Heart left ventricle (tissue), 16 donors: ENCODE measurements at regions not wholly inside any gene's neighbourhood (a gene's known extent, or its start where the extent isn't known, plus 50 kb on each side); places are given as distances from the start of the nearest gene placed in this dataset.

Source experiments
- ATAC-seq, 4 donors: fragments of 200-7000 bp; cut with Tn5 transposase; one replicate each; pipeline ENCODE4 v1.9.1; 2020 to 2022; ENCODE audit warnings: moderate library complexity in 4 of 4, mild to moderate bottlenecking in 3 of 4, moderate number of reproducible peaks in 1 of 4
- DNase-seq, 5 donors: peaks; one replicate each; pipeline ENCODE4 v3.0.0-alpha.2; 2020
- H3K27ac ChIP-seq, 12 donors: fragments of 200-600 bp; sonication (generic) in 4 of 12; one replicate each; pipeline versions ENCODE4 v1.5.0 to v1.8.0; 2016 to 2022; ENCODE audit warnings: mild to moderate bottlenecking in 2 of 12
- H3K27me3 ChIP-seq, 9 donors: fragments of 200-600 bp; sonication (generic) in 2 of 9; one replicate each; pipeline versions ENCODE4 v1.5.1 to v1.8.0; 2016 to 2022; ENCODE audit warnings: mild to moderate bottlenecking in 3 of 9
- H3K36me3 ChIP-seq, 9 donors: fragments of 200-600 bp; sonication (generic) in 2 of 9; one replicate each; pipeline versions ENCODE4 v1.5.0 to v1.8.0; 2018 to 2022; ENCODE audit warnings: mild to moderate bottlenecking in 2 of 9
- H3K4me1 ChIP-seq, 12 donors: fragments of 200-600 bp; sonication (generic) in 4 of 12; one replicate each; pipeline versions ENCODE4 v1.5.0 to v1.8.0; 2016 to 2022; ENCODE audit warnings: mild to moderate bottlenecking in 3 of 12
- H3K4me3 ChIP-seq, 12 donors: fragments of 200-600 bp; sonication (generic) in 4 of 12; one replicate each; pipeline versions ENCODE4 v1.5.0 to v1.8.0; 2017 to 2022; ENCODE audit warnings: mild to moderate bottlenecking in 9 of 12, moderate library complexity in 4 of 12
- H3K9me3 ChIP-seq, 12 donors: fragments of 200-600 bp; sonication (generic) in 4 of 12; one replicate each; pipeline versions ENCODE4 v1.5.0 to v1.8.0; 2016 to 2022; ENCODE audit warnings: mild to moderate bottlenecking in 1 of 12
- POLR2A ChIP-seq, 2 donors: fragments of 450-650 bp; IDR thresholded peaks; one replicate each; pipeline ENCODE4 v1.6.1; 2017; ENCODE audit warnings: antibody characterized with exemption in 2 of 2, mild to moderate bottlenecking in 2 of 2, moderate library complexity in 2 of 2
- WGBS, 4 donors: extraction: QIAGEN DNeasy Blood & Tissue Kit in 2 of 4; methylation state at CpG; one replicate each; pipeline versions ENCODE4 v1.1.5 to v1.1.7; 2013 to 2018; 5-methylcytosine and 5-hydroxymethylcytosine counted together
- intact Hi-C, 10 donors: fragments of 100-400 bp; cut with DNase I; formaldehyde crosslinking; loops; one replicate each; pipeline versions ENCODE4 v1.11.1 to v1.14.2; 2022
- TF ChIP-seq, protein P1 (sequence below), 12 donors: fragments of 200-600 bp; sonication (generic) in 4 of 12; IDR thresholded peaks; one replicate each; pipeline versions ENCODE4 v1.5.0 to v1.8.0; 2018 to 2022; ENCODE audit warnings: antibody characterized with exemption in 12 of 12, mild to moderate bottlenecking in 5 of 12
- donor health status: ischemic (EF 13 %, LVEDD 7.1; RV severe dilation, severe dysfunction).
- donor health status: healthy with polysubstance abuse.
- donor health status: DM: no; HTN: yes; CAD: no.
- donor health status: DM: no; HTN: no; CAD: no.
- donor health status: ischemic (EF 25% LVEDD 6.9; RV normal size, moderate dysfunction).
- donor health status: ischemic (EF 25% LVEDD 5.7; RV mildly dilated, moderate dysfunction).
- donor health status: healthy.
- donor health status: DM: yes; HTN: yes; CAD: no.
- donor health status: ischemic (EF 35%, LVEDD 5.7; RV mildly dilated, moderate dysfunction).
- donor health status: nonischemic (EF 11% LVEDD 7.7; RV severe dilation, severe dysfunction).
- donor health status: DM: yes; HTN: yes; CAD: no.
- donor health status: PGD.
- donor health status: ischemic (EF 29% LVEDD 5.4; RV normal size, mild dysfunction).
- donor health status: nonischemic (EF 23%, LVEDD 6.1; RV moderate dilation, normal function).

DNA sequence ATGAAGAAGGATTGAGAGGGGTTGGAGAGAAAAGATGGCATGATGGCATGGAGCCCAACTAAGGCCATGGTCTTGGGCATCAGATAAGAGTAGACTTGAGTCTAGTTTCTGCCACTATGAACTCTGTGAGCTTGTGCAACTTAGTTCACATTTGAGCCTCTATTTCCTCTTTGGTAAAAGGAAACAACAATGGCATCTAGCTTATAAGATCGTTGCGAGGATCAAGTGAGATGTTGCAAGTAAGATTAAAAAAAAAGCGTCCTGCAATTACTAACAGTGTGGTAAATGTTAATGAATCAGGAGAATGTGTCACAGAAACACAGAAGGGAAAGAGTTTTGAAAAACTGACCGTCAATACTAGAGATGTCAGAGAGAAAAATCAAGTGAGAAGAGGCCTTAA, 202.9 kb upstream of the FGGY start:
- Histone ChIP-seq H3K36me3 (no peaks in the 10 kb centered on the region), H3K9me3 (peaks cover 0 to 9% (median 0%) of the 10 kb centered on the region in 12 donors), H3K4me1 (peaks cover 0 to 26% (median 6%) of the 10 kb centered on the region in 12 donors), H3K27me3 (no peaks in the 10 kb centered on the region), H3K27ac (no peak overlapping the region), H3K4me3 (no peak overlapping the region)
- DNase-seq = no peak
- WGBS, 4 donors = 87 to 95% (median 90%) methylated on average over 4 of the region's 4 CpGs
- ATAC-seq = no peak
- intact Hi-C loops = no loop called here
- TF ChIP-seq, protein P1, sequence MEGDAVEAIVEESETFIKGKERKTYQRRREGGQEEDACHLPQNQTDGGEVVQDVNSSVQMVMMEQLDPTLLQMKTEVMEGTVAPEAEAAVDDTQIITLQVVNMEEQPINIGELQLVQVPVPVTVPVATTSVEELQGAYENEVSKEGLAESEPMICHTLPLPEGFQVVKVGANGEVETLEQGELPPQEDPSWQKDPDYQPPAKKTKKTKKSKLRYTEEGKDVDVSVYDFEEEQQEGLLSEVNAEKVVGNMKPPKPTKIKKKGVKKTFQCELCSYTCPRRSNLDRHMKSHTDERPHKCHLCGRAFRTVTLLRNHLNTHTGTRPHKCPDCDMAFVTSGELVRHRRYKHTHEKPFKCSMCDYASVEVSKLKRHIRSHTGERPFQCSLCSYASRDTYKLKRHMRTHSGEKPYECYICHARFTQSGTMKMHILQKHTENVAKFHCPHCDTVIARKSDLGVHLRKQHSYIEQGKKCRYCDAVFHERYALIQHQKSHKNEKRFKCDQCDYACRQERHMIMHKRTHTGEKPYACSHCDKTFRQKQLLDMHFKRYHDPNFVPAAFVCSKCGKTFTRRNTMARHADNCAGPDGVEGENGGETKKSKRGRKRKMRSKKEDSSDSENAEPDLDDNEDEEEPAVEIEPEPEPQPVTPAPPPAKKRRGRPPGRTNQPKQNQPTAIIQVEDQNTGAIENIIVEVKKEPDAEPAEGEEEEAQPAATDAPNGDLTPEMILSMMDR (IDR thresholded peaks at IDR 0.05) = no peak
- no peak for TF ChIP-seq POLR2A (IDR thresholded peaks at IDR 0.05)

DNA sequence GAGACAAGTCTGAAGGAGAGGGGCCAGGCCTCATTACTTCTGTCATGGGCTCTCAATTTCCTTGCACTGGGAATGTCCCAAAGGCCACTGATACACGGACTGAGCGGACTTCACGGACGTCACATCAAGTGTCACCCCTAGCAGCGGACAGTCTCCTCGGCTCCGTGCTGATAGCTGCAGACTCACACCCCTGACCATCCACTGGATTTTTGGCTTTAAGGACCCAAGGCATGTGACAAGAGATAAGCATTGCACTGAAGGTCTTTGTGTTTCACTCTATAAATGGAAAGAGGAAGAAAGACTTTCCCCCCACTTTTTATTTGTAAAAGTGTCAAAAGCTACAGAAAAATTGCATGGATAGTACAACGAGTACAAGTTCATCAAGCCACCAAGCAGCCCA, 200.4 kb upstream of the FGGY start:
- Histone ChIP-seq H3K27ac (peak overlapping the region in 8 of 12 donors; percentile 4 to 62 (median 24)), H3K9me3 (no peaks in the 10 kb centered on the region), H3K4me3 (no peak overlapping the region), H3K36me3 (no peaks in the 10 kb centered on the region), H3K27me3 (no peaks in the 10 kb centered on the region), H3K4me1 (peaks cover 0 to 28% (median 6%) of the 10 kb centered on the region in 12 donors)
- DNase-seq = peak in 4 of 5 donors; percentile 29 to 71 (median 59)
- 52 to 63% (median 58%) methylated on average over 8 of the region's 8 CpGs for WGBS, 4 donors
- ATAC-seq = peak; percentile 94 to 96 (median 94)
- TF ChIP-seq, protein P1 (IDR thresholded peaks at IDR 0.05) = no peak
- TF ChIP-seq POLR2A (IDR thresholded peaks at IDR 0.05) = no peak
- intact Hi-C loops = no loop called here

DNA sequence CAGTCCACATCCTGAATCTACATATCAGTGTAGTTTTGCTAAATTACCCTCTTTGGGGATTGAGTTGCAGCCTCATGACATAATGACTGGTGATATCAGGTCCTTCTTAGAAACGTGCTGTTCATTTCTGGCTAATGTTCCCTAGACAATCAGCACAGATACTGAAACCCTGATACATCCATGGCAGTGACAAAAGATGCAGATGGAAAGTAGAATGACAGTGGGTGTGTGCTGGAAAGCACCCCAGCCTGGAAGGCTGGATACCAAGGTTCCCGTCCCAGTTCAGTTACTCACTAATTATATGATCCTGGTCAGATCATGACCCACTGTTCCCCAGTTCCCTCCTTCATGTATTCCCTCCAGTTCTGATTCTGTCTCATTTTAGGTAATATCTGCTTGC, 198.2 kb upstream of the FGGY start:
- intact Hi-C loops = no loop called here
- peak; percentile 34 to 66 (median 54) for ATAC-seq
- WGBS, 4 donors = 30 to 37% (median 36%) methylated on average over 2 of the region's 2 CpGs

DNA sequence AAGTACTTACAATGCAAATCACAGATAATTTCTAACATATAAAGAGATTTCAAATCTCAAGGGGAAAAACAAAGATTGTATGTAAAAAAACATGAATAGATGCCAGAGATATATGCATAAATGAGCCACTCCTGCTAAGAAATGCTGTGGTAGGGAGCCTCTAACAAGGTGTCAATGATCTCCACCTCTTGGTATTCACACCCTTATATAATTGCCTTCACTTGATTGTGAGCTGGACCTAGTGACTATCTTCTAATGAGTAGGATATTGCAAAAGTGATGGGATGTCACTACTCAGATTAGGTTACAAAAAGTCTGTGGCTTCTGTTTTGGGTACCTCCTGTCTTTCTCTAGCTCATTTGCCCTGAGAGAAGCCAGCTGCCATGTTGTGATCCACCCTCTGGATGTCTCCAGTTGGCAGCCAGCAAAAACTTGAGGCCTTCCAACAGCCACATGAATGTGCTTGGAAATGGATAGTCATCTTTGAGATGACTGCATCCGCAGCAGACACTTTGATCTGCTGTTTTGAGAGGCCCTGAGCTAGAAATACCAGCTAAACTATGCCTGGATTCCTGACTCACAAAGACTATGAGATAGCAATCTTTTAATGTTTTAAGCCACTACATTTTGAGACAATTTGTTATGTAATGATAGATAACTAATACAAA, 196.1 kb upstream of the FGGY start:
- 86 to 94% (median 91%) methylated on average over 1 of the region's 1 CpG for WGBS, 4 donors
- H3K27ac ChIP-seq = no peak overlapping the region
- intact Hi-C loops = no loop called here
- ATAC-seq = no peak
- no peaks in the 10 kb centered on the region for H3K36me3 ChIP-seq
- no peak overlapping the region for H3K4me3 ChIP-seq
- TF ChIP-seq, protein P1 (IDR thresholded peaks at IDR 0.05) = no peak
- no peak for TF ChIP-seq POLR2A (IDR thresholded peaks at IDR 0.05)
- H3K4me1 ChIP-seq = peaks cover 0 to 24% (median 7%) of the 10 kb centered on the region in 12 donors
- no peaks in the 10 kb centered on the region for H3K9me3 ChIP-seq
- no peak for DNase-seq
- no peaks in the 10 kb centered on the region for H3K27me3 ChIP-seq

More for the DNA sequence above, 198.2 kb upstream of the FGGY start:
- no peaks in the 10 kb centered on the region for H3K9me3 ChIP-seq
- H3K27me3 ChIP-seq = no peaks in the 10 kb centered on the region
- H3K4me3 ChIP-seq = no peak overlapping the region
- peaks cover 0 to 28% (median 6%) of the 10 kb centered on the region in 12 donors for H3K4me1 ChIP-seq
- DNase-seq = no peak
- TF ChIP-seq, protein P1 (IDR thresholded peaks at IDR 0.05) = no peak
- TF ChIP-seq POLR2A (IDR thresholded peaks at IDR 0.05) = no peak
- H3K36me3 ChIP-seq = no peaks in the 10 kb centered on the region
- H3K27ac ChIP-seq = peak overlapping the region in 2 of 12 donors; percentile 41 to 45
